H9 (cell line): ENCODE measurements at regions not wholly inside any gene's neighbourhood (a gene's known extent, or its start where the extent isn't known, plus 50 kb on each side); places are given as distances from the start of the nearest gene placed in this dataset.

Experiments
- DNase-seq: peaks from one replicate; pipeline ENCODE4 v3.0.0-alpha.2; 2017
- H2AFZ ChIP-seq: one replicate; pipeline ENCODE4 v1.6.1; 2013; ENCODE audit warnings: mild to moderate bottlenecking, low read length, control low read depth, moderate library complexity
- H2AK5ac ChIP-seq: 2 replicates; pipeline ENCODE4 v1.6.1; 2013; ENCODE audit warnings: low read length, control low read depth, mixed read lengths; ENCODE audit not compliant: insufficient read length
- H2BK120ac ChIP-seq: one replicate; pipeline ENCODE4 v1.6.1; 2013; ENCODE audit warnings: low read depth, mild to moderate bottlenecking, low read length, control low read depth, inconsistent platforms; ENCODE audit not compliant: poor library complexity, severe bottlenecking
- H2BK12ac ChIP-seq: 2 replicates; pipeline ENCODE4 v1.6.1; 2013; ENCODE audit warnings: low read length, control low read depth, mixed read lengths, low read depth; ENCODE audit not compliant: insufficient read length
- H2BK15ac ChIP-seq: 2 replicates; pipeline ENCODE4 v1.6.1; 2013; ENCODE audit warnings: low read depth, low read length, control low read depth
- H2BK20ac ChIP-seq: one replicate; pipeline ENCODE4 v1.6.1; 2013; ENCODE audit warnings: low read depth, mild to moderate bottlenecking, low read length, control low read depth, inconsistent platforms; ENCODE audit not compliant: poor library complexity, severe bottlenecking
- H2BK5ac ChIP-seq: 2 replicates; pipeline ENCODE4 v1.6.1; 2013; ENCODE audit warnings: low read length, control low read depth, mixed read lengths; ENCODE audit not compliant: insufficient read length
- H3K14ac ChIP-seq: 2 replicates; pipeline ENCODE4 v1.6.1; 2013; ENCODE audit warnings: low read length, control low read depth; ENCODE audit not compliant: insufficient read depth
- H3K18ac ChIP-seq: 2 replicates; pipeline ENCODE4 v1.6.1; 2013; ENCODE audit warnings: low read depth, mild to moderate bottlenecking, mixed read lengths, low read length, control low read depth; ENCODE audit not compliant: insufficient read length
- H3K23ac ChIP-seq: 2 replicates; pipeline ENCODE4 v1.6.1; 2013; ENCODE audit warnings: low read length, control low read depth, mixed read lengths, low read depth; ENCODE audit not compliant: insufficient read length
- H3K23me2 ChIP-seq: 2 replicates; pipeline ENCODE4 v1.6.1; 2013; ENCODE audit warnings: low read depth, mild to moderate bottlenecking, mixed read lengths, low read length, control low read depth; ENCODE audit not compliant: insufficient read length, poor library complexity, severe bottlenecking
- H3K27ac ChIP-seq: 2 replicates; pipeline ENCODE4 v1.5.1; 2013; ENCODE audit warnings: low read length, control low read depth, mixed read lengths, low read depth; ENCODE audit not compliant: insufficient read length
- H3K27me3 ChIP-seq: 2 replicates; pipeline ENCODE4 v1.6.1; 2013; ENCODE audit warnings: low read length, control low read depth, inconsistent platforms; ENCODE audit not compliant: insufficient read depth
- H3K4ac ChIP-seq: 2 replicates; pipeline ENCODE4 v1.6.1; 2013; ENCODE audit warnings: low read depth, mild to moderate bottlenecking, control low read depth, inconsistent platforms, low read length, moderate library complexity
- H3K4me1 ChIP-seq: 2 replicates; pipeline ENCODE4 v1.6.1; 2013; ENCODE audit warnings: low read length, control low read depth, inconsistent platforms; ENCODE audit not compliant: insufficient read depth
- H3K4me2 ChIP-seq: 2 replicates; pipeline ENCODE4 v1.6.1; 2013; ENCODE audit warnings: low read length, control low read depth, mixed read lengths; ENCODE audit not compliant: insufficient read length, insufficient read depth
- H3K56ac ChIP-seq: 2 replicates; pipeline ENCODE4 v1.6.1; 2013; ENCODE audit warnings: low read depth, mild to moderate bottlenecking, mixed read lengths, low read length, control low read depth; ENCODE audit not compliant: insufficient read length
- H3K79me1 ChIP-seq: 2 replicates; pipeline ENCODE4 v1.6.1; 2013; ENCODE audit warnings: low read depth, mild to moderate bottlenecking, moderate library complexity, low read length, control low read depth, inconsistent platforms; ENCODE audit not compliant: insufficient read depth, poor library complexity, severe bottlenecking
- H3K79me2 ChIP-seq: 2 replicates; pipeline ENCODE4 v1.6.1; 2013; ENCODE audit warnings: low read length, control low read depth, inconsistent platforms; ENCODE audit not compliant: insufficient read depth
- H3K9ac ChIP-seq: 2 replicates; pipeline ENCODE4 v1.6.1; 2013; ENCODE audit warnings: low read length, control low read depth, mixed read lengths; ENCODE audit not compliant: insufficient read length; ENCODE audit errors: extremely low read depth
- H3K9me3 ChIP-seq: one replicate; pipeline ENCODE4 v1.6.1; 2013; ENCODE audit warnings: low read depth, low read length, inconsistent platforms; ENCODE audit not compliant: control insufficient read depth
- H3T11ph ChIP-seq: one replicate; pipeline ENCODE4 v1.6.1; 2013; ENCODE audit warnings: mild to moderate bottlenecking, low read length, control low read depth, inconsistent platforms
- H4K20me1 ChIP-seq: one replicate; pipeline ENCODE4 v1.6.1; 2013; ENCODE audit not compliant: control insufficient read depth, insufficient read length, insufficient read depth
- H4K5ac ChIP-seq: 2 replicates; pipeline ENCODE4 v1.6.1; 2013; ENCODE audit warnings: low read depth, mild to moderate bottlenecking, mixed read lengths, low read length, control low read depth; ENCODE audit not compliant: insufficient read length
- H4K8ac ChIP-seq: replicated peaks from 2 replicates; pipeline ENCODE4 v1.6.1; 2013; ENCODE audit warnings: low read length, control low read depth, mixed read lengths, low read depth; ENCODE audit not compliant: insufficient read length
- H4K91ac ChIP-seq: 2 replicates; pipeline ENCODE4 v1.6.1; 2013; ENCODE audit warnings: low read depth, mild to moderate bottlenecking, moderate library complexity, mixed read lengths, low read length, control low read depth; ENCODE audit not compliant: insufficient read length
- H3K27ac Mint-ChIP-seq, 3 experiments: 2 replicates in 2 of 3; 3 replicates in 1 of 3; pipeline ENCODE4 v1.8.0; 2020 to 2021; ENCODE audit warnings: mixed read lengths in 3 of 3, mild to moderate bottlenecking in 1 of 3, moderate library complexity in 1 of 3
- H3K27me3 Mint-ChIP-seq: 2 replicates; pipeline ENCODE4 v1.8.0; 2021; ENCODE audit warnings: low read depth, mild to moderate bottlenecking, moderate library complexity, mixed read lengths
- H3K36me3 Mint-ChIP-seq, 3 experiments: 2 replicates in 2 of 3; 3 replicates in 1 of 3; pipeline ENCODE4 v1.8.0; 2020 to 2021; ENCODE audit warnings: low read depth in 3 of 3, mixed read lengths in 3 of 3; ENCODE audit not compliant: insufficient read depth in 1 of 3
- H3K4me1 Mint-ChIP-seq, 2 experiments: 2 replicates each; pipeline ENCODE4 v1.8.0; 2020; ENCODE audit warnings: mixed read lengths in 2 of 2
- H3K4me3 Mint-ChIP-seq, 2 experiments: 2 replicates in 1 of 2; 3 replicates in 1 of 2; pipeline ENCODE4 v1.8.0; 2020 to 2021; ENCODE audit warnings: mild to moderate bottlenecking in 2 of 2, mixed read lengths in 2 of 2, moderate library complexity in 1 of 2
- H3K9me3 Mint-ChIP-seq, 2 experiments: 2 replicates in 1 of 2; 3 replicates in 1 of 2; pipeline ENCODE4 v1.8.0; 2020; ENCODE audit warnings: mild to moderate bottlenecking in 2 of 2, mixed read lengths in 2 of 2, moderate library complexity in 1 of 2
- WGBS: extraction: QIAGEN DNeasy Blood & Tissue Kit; methylation state at CpG from one replicate; pipeline ENCODE4 v1.1.7; 2013; ENCODE audit warnings: missing lambda C conversion rate, low lambda C conversion rate, mixed read lengths; ENCODE audit not compliant: insufficient read length; ENCODE audit errors: extremely low coverage; 5-methylcytosine and 5-hydroxymethylcytosine counted together
- TF ChIP-seq, protein P1 (sequence below): fragments of 200-600 bp; sonication (generic); conservative IDR thresholded peaks from 3 replicates; pipeline ENCODE4 v1.8.0; 2021; ENCODE audit warnings: antibody characterized with exemption, mild to moderate bottlenecking

DNA sequence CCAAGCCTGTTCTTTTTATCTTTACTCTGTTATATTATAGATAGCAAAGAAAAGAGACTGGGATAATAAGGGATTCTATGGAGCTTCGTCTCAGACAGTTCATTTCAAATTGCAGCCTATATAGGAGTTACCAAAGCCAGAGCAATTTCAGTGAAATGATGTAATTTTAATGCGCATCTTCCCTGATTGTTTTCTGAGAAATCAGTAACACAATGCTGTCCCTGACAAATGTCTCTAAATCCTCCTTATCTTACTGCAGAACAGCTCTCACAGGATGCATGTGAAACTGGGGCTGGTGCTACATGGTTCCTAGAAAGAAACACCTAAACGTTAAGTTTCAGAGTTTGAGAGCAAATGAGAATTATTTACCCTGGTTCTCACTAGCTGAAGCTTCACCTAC lies 467.9 kb upstream of the ANO3 start:
- WGBS, result no CpG with 5 or more reads among the region's 3 CpGs
- no peaks in the 10 kb centered on the region for H3K27me3 Mint-ChIP-seq
- H3K4me1 ChIP-seq, result no peaks in the 10 kb centered on the region

More for the DNA sequence above, 467.9 kb upstream of the ANO3 start:
- Histone ChIP-seq H3K23me2 (no peaks in the 10 kb centered on the region), H4K8ac (no peak overlapping the region), H2BK15ac (no peak overlapping the region), H3K56ac (no peak overlapping the region), H2BK20ac (no peak overlapping the region), H4K5ac (no peak overlapping the region), H3K27ac (no peak overlapping the region), H3K27me3 (no peaks in the 10 kb centered on the region), H3K79me1 (no peaks in the 10 kb centered on the region), H3K79me2 (no peaks in the 10 kb centered on the region), H2BK120ac (no peak overlapping the region), H4K91ac (no peak overlapping the region), H3K9me3 (no peaks in the 10 kb centered on the region), H4K20me1 (no peaks in the 10 kb centered on the region), H3K18ac (no peak overlapping the region), H3K14ac (no peak overlapping the region), H2BK5ac (no peak overlapping the region), H2AK5ac (no peak overlapping the region), H3K23ac (no peak overlapping the region), H2BK12ac (no peak overlapping the region), H3K9ac (no peak overlapping the region), H3K4ac (no peak overlapping the region), H2AFZ (no peak overlapping the region), H3K4me2 (no peak overlapping the region), H3T11ph (no peak overlapping the region)
- H3K4me1 Mint-ChIP-seq, result peaks cover 0 to 5% of the 10 kb centered on the region in 2 experiments; a peak in 2 of 4 replicates
- DNase-seq, result no peak
- no peaks in the 10 kb centered on the region for H3K9me3 Mint-ChIP-seq
- no peak overlapping the region for H3K4me3 Mint-ChIP-seq
- TF ChIP-seq, protein P1, sequence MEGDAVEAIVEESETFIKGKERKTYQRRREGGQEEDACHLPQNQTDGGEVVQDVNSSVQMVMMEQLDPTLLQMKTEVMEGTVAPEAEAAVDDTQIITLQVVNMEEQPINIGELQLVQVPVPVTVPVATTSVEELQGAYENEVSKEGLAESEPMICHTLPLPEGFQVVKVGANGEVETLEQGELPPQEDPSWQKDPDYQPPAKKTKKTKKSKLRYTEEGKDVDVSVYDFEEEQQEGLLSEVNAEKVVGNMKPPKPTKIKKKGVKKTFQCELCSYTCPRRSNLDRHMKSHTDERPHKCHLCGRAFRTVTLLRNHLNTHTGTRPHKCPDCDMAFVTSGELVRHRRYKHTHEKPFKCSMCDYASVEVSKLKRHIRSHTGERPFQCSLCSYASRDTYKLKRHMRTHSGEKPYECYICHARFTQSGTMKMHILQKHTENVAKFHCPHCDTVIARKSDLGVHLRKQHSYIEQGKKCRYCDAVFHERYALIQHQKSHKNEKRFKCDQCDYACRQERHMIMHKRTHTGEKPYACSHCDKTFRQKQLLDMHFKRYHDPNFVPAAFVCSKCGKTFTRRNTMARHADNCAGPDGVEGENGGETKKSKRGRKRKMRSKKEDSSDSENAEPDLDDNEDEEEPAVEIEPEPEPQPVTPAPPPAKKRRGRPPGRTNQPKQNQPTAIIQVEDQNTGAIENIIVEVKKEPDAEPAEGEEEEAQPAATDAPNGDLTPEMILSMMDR, result no peak
- no peaks in the 10 kb centered on the region for H3K36me3 Mint-ChIP-seq
- no peak overlapping the region for H3K27ac Mint-ChIP-seq
